ENCODE measurements at regions not wholly inside any gene's neighbourhood (a gene's known extent, or its start where the extent isn't known, plus 50 kb on each side); places are given as distances from the start of the nearest gene placed in this dataset.

- BruUV-seq (replicated peaks), result no TSS peak
- no peaks in the 10 kb centered on the region for H3K9me3 Mint-ChIP-seq (ENCODE audit: low read depth, unreplicated experiment)
- H3K4me1 Mint-ChIP-seq (ENCODE audit: low read depth, unreplicated experiment), result no peaks in the 10 kb centered on the region
- CTCF ChIA-PET, result no interaction called here
- peaks cover 84% of the 10 kb centered on the region for H3K27me3 Mint-ChIP-seq (ENCODE audit: unreplicated experiment)
- no peaks in the 10 kb centered on the region for H3K36me3 Mint-ChIP-seq (ENCODE audit: insufficient read depth, unreplicated experiment)
- TF ChIP-seq CTCF (IDR thresholded peaks at IDR 0.05; ENCODE audit: unreplicated experiment), result no peak
- H3K4me3 Mint-ChIP-seq (ENCODE audit: low read depth, unreplicated experiment), result no peak overlapping the region
- H3K27ac Mint-ChIP-seq (ENCODE audit: unreplicated experiment), result no peak overlapping the region
- intact Hi-C loops (cut with micrococcal nuclease; ENCODE audit: unreplicated experiment), result no loop called here
- no peak for DNase-seq
Observed at GRCh38 chr12:30874455-30875321, 51.9 kb upstream of the TSPAN11 start.

- CTCF ChIA-PET, result interaction anchor here (0.7 kb wide), 2 partner anchors 66 to 1472 kb away, joined by 3 to 4 read pairs; no protein-coding TSS in a partner anchor
Observed at GRCh38 chr12:30870491-30871265, 55.9 kb upstream of the TSPAN11 start.

GRCh38 chr12:30867415-30867814 is 59.1 kb upstream of the TSPAN11 start:
- no TSS peak for BruUV-seq (replicated peaks)
- H3K27me3 Mint-ChIP-seq (ENCODE audit: unreplicated experiment), result peaks cover 83% of the 10 kb centered on the region

More at GRCh38 chr12:30870491-30871265, 55.9 kb upstream of the TSPAN11 start:
- no peak overlapping the region for H3K27ac Mint-ChIP-seq (ENCODE audit: unreplicated experiment)
- no peak for DNase-seq
- no peaks in the 10 kb centered on the region for H3K9me3 Mint-ChIP-seq (ENCODE audit: low read depth, unreplicated experiment)
- BruUV-seq (replicated peaks), result no TSS peak
- TF ChIP-seq CTCF (IDR thresholded peaks at IDR 0.05; ENCODE audit: unreplicated experiment), result no peak
- no peaks in the 10 kb centered on the region for H3K4me1 Mint-ChIP-seq (ENCODE audit: low read depth, unreplicated experiment)
- intact Hi-C loops (cut with micrococcal nuclease; ENCODE audit: unreplicated experiment), result no loop called here
- no peak overlapping the region for H3K4me3 Mint-ChIP-seq (ENCODE audit: low read depth, unreplicated experiment)
- peaks cover 66% of the 10 kb centered on the region for H3K27me3 Mint-ChIP-seq (ENCODE audit: unreplicated experiment)
- no peaks in the 10 kb centered on the region for H3K36me3 Mint-ChIP-seq (ENCODE audit: insufficient read depth, unreplicated experiment)

GRCh38 chr12:30866256-30866655 is 60.3 kb upstream of the TSPAN11 start:
- CTCF ChIA-PET, result no interaction called here
- no peak for TF ChIP-seq CTCF (IDR thresholded peaks at IDR 0.05; ENCODE audit: unreplicated experiment)
- no peak overlapping the region for H3K4me3 Mint-ChIP-seq (ENCODE audit: low read depth, unreplicated experiment)

More at GRCh38 chr12:30867415-30867814, 59.1 kb upstream of the TSPAN11 start:
- CTCF ChIA-PET, result no interaction called here
- Mint-ChIP-seq H3K9me3 (ENCODE audit: low read depth, unreplicated experiment) (peaks cover 2% of the 10 kb centered on the region), H3K4me1 (ENCODE audit: low read depth, unreplicated experiment) (no peaks in the 10 kb centered on the region), H3K36me3 (ENCODE audit: insufficient read depth, unreplicated experiment) (no peaks in the 10 kb centered on the region), H3K4me3 (ENCODE audit: low read depth, unreplicated experiment) (no peak overlapping the region), H3K27ac (ENCODE audit: unreplicated experiment) (no peak overlapping the region)
- DNase-seq, result no peak
- intact Hi-C loops (cut with micrococcal nuclease; ENCODE audit: unreplicated experiment), result no loop called here
- TF ChIP-seq CTCF (IDR thresholded peaks at IDR 0.05; ENCODE audit: unreplicated experiment), result no peak

More at GRCh38 chr12:30866256-30866655, 60.3 kb upstream of the TSPAN11 start:
- no TSS peak for BruUV-seq (replicated peaks)
- no peak for DNase-seq
- H3K27me3 Mint-ChIP-seq (ENCODE audit: unreplicated experiment), result peaks cover 81% of the 10 kb centered on the region
- H3K27ac Mint-ChIP-seq (ENCODE audit: unreplicated experiment), result no peak overlapping the region
- H3K9me3 Mint-ChIP-seq (ENCODE audit: low read depth, unreplicated experiment), result peaks cover 2% of the 10 kb centered on the region
- no peaks in the 10 kb centered on the region for H3K36me3 Mint-ChIP-seq (ENCODE audit: insufficient read depth, unreplicated experiment)
- intact Hi-C loops (cut with micrococcal nuclease; ENCODE audit: unreplicated experiment), result no loop called here
- H3K4me1 Mint-ChIP-seq (ENCODE audit: low read depth, unreplicated experiment), result no peaks in the 10 kb centered on the region
